AG04450 (cell line): ENCODE measurements at regions not wholly inside any gene's neighbourhood (a gene's known extent, or its start where the extent isn't known, plus 50 kb on each side); places are given as distances from the start of the nearest gene placed in this dataset.

Experiments used
- CTCF ChIA-PET: fragments of 300-600, 350-600 bp; formaldehyde crosslinking; extraction: SDS; loops from one replicate; lab custom pipeline; 2022; ENCODE audit warnings: antibody characterized with exemption, inconsistent platforms; lab: Charles Lee
- POLR2A ChIA-PET: fragments of 350-600 bp; formaldehyde crosslinking; extraction: SDS; loops from one replicate; lab custom pipeline; 2021; ENCODE audit warnings: antibody characterized with exemption, inconsistent platforms; lab: Yijun Ruan, JAX
- DNase-seq: peaks from one replicate; pipeline ENCODE4 v3.0.0-alpha.2; 2011; ENCODE audit warnings: low read depth, low spot score
- H3K27ac ChIP-seq: one replicate; pipeline ENCODE4 v1.5.1; 2012; ENCODE audit warnings: low read depth, low read length, control low read depth
- H3K27me3 ChIP-seq: one replicate; pipeline ENCODE4 v1.6.0; 2012; ENCODE audit warnings: low read length; ENCODE audit not compliant: control insufficient read depth, insufficient read depth
- H3K4me3 ChIP-seq: 2 replicates; pipeline ENCODE4 v1.5.1; 2011; ENCODE audit warnings: mild to moderate bottlenecking, low read depth, low read length, control low read depth
- H3K9me3 ChIP-seq: 2 replicates; pipeline ENCODE4 v1.5.1; 2012; ENCODE audit warnings: low read length; ENCODE audit not compliant: control insufficient read depth, insufficient read depth
- CTCF ChIP-seq: IDR thresholded peaks from 2 replicates; pipeline ENCODE4 v1.5.1; 2011; ENCODE audit warnings: low read depth, low read length, control low read depth, inconsistent platforms

DNA sequence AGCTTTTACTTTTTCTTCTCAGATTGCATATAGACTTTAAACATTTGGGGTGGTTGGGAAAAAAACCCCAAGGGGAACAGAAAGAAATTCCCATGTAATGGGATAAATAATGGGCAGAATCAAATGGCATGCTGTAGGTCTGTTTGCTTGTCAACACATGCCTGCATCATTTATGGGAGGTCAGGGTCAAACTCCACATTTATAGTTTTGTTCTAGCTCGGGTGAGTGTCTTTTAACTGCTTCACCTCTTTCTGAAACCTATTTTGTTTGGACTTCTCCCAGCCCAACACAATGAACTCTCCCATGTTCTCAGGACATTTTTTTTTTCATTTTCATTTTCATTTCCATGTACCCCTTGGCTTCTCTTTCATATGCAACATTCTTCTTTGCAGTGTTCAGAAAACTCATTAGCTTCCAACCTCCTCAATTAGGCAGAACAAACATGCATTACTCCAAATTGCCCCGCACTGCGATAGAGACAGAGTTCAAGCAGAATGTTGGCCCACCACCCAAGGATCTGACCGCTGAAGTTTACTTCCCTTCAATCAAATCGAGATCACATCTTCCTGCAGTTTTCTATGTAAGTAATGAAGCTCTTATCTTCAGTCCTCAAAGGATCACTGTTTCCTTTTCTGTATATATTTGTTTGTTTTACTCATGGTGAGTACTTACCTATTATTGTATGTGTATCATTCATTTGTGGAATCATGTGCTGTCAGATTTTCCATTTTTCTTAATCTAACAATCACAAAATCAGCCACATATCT, 354.6 kb downstream of the ZSWIM6 start:
- Histone ChIP-seq H3K27me3 (peaks cover 8% of the 10 kb centered on the region), H3K27ac (no peak overlapping the region), H3K9me3 (no peaks in the 10 kb centered on the region), H3K4me3 (no peak overlapping the region)
- DNase-seq: no peak
- CTCF ChIA-PET: interaction anchor here (0.8 kb wide), 1 partner anchor 45 kb away, joined by 4 read pairs; no protein-coding TSS in a partner anchor
- TF ChIP-seq CTCF: no peak
- POLR2A ChIA-PET: no interaction called here

GRCh38 chr5:61687371-61687770, 355.3 kb downstream of the ZSWIM6 start:
- no peak overlapping the region for H3K4me3 ChIP-seq
- H3K9me3 ChIP-seq: no peaks in the 10 kb centered on the region
- ChIA-PET CTCF (no interaction called here), POLR2A (no interaction called here)
- peaks cover 8% of the 10 kb centered on the region for H3K27me3 ChIP-seq
- no peak for TF ChIP-seq CTCF
- H3K27ac ChIP-seq: no peak overlapping the region
- no peak for DNase-seq

DNA sequence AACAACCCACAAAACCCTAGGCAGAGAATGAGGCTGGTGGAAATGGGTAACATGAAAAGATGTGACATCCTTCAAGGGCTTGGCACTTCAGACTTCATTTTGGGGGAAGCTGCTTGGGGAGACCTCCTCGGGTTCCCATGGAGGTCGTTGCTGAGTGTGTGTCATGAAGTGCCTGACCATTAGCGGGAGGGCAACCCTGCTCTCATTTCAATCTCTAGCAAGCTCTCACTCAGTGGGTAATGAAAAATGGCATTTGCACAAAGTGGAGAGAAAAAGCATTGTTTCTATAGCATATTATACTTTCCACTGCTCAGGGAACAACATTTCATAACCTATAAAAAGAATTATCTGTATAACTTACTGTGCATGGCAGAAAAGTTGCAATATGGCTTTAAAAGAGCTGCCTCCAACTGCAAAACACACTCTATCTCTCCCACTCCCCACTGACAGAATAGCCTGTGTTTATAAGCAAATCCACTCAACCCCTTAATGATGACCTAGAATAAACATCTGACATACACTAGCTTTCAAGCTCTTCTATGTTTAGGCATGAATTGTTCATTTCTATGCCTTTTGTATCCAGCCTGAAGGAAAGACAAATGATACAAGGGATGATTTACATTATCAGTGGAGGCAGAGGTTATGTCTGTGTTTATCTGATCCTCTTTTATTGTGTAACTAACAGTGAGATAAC, 357.2 kb downstream of the ZSWIM6 start:
- peaks cover 8% of the 10 kb centered on the region for H3K27me3 ChIP-seq
- POLR2A ChIA-PET: no interaction called here
- TF ChIP-seq CTCF: no peak
- CTCF ChIA-PET: no interaction called here
- H3K9me3 ChIP-seq: no peaks in the 10 kb centered on the region
- no peak for DNase-seq
- no peak overlapping the region for H3K4me3 ChIP-seq
- no peak overlapping the region for H3K27ac ChIP-seq

GRCh38 chr5:61697809-61698558, 365.9 kb downstream of the ZSWIM6 start:
- ChIA-PET POLR2A (no interaction called here), CTCF (no interaction called here)
- peaks cover 12% of the 10 kb centered on the region for H3K27me3 ChIP-seq
- no peak overlapping the region for H3K27ac ChIP-seq
- H3K4me3 ChIP-seq: no peak overlapping the region
- no peak for TF ChIP-seq CTCF
- no peaks in the 10 kb centered on the region for H3K9me3 ChIP-seq
- DNase-seq: no peak
